K562 (cell line): ENCODE measurements at regions not wholly inside any gene's neighbourhood (a gene's known extent, or its start where the extent isn't known, plus 50 kb on each side); places are given as distances from the start of the nearest gene placed in this dataset.

Experiments used
- ATAC-seq: fragments of 200-7000 bp; cut with Tn5 transposase; 3 replicates; pipeline ENCODE4 v1.9.1; 2020; ENCODE audit warnings: moderate library complexity
- BruUV-seq: library from RNA; stranded (reverse); fragments of 400-500 nt; replicated peaks from 2 replicates; lab custom pipeline; 2021; lab: Mats Ljungman, UMichigan
- CTCF ChIA-PET: fragments of 300-600 bp; formaldehyde crosslinking; extraction: SDS; loops from one replicate; lab custom pipeline; 2021; ENCODE audit warnings: low intra/inter-chr PET ratio; lab: Yijun Ruan, JAX
- POLR2A ChIA-PET: fragments of 300-600, 350-650 bp; sonication (Branson Sonifier 250); formaldehyde crosslinking; extraction: SDS; loops from one replicate; lab custom pipeline; 2021; ENCODE audit warnings: antibody characterized with exemption, inconsistent platforms; lab: Yijun Ruan, JAX
- DNase-seq, 4 experiments: peaks; one replicate each; pipeline versions ENCODE4 v3.0.0 to v3.0.0-alpha.2; 2011 to 2018; ENCODE audit warnings: low spot score in 3 of 4, mixed read lengths in 3 of 4; ENCODE audit errors: extremely low read depth in 1 of 4
- FAIRE-seq: peaks from 2 replicates; lab custom pipeline; 2011; peaks lifted over from hg19 to GRCh38; lab: Jason Lieb, UNC
- H2AFZ ChIP-seq: 2 replicates; pipeline ENCODE4 v1.6.0; 2011; ENCODE audit warnings: low read depth, low read length, control low read depth, inconsistent platforms
- H3K27ac ChIP-seq: fragments of 200-600 bp; 3 replicates; pipeline ENCODE4 v1.8.0; 2011; ENCODE audit warnings: low read depth, mild to moderate bottlenecking, control low read depth, inconsistent platforms, low read length, moderate library complexity, mixed read lengths; ENCODE audit errors: extremely low read depth
- H3K27me3 ChIP-seq, 2 experiments: fragments of 300-600 bp in 1 of 2; 2 replicates in 1 of 2; 3 replicates in 1 of 2; pipeline versions ENCODE4 v1.6.0 to v1.8.0; 2011; ENCODE audit warnings: inconsistent platforms in 2 of 2, low read length in 2 of 2, mild to moderate bottlenecking in 1 of 2, mixed read lengths in 1 of 2, moderate library complexity in 1 of 2; ENCODE audit not compliant: control insufficient read depth in 2 of 2, insufficient read depth in 2 of 2
- H3K36me3 ChIP-seq: fragments of 300-600 bp; 3 replicates; pipeline ENCODE4 v1.8.0; 2011; ENCODE audit warnings: mild to moderate bottlenecking, low read length, inconsistent platforms; ENCODE audit not compliant: control insufficient read depth, insufficient read depth
- H3K4me1 ChIP-seq, 2 experiments: fragments of 200-600 bp in 1 of 2; replicated peaks in 1 of 2; 2 replicates in 1 of 2; 3 replicates in 1 of 2; pipeline versions ENCODE4 v1.5.1 to v1.8.0; 2011; ENCODE audit warnings: inconsistent platforms in 2 of 2, low read length in 2 of 2, mild to moderate bottlenecking in 1 of 2, mixed read lengths in 1 of 2, moderate library complexity in 1 of 2; ENCODE audit not compliant: control insufficient read depth in 2 of 2, insufficient read depth in 2 of 2
- H3K4me2 ChIP-seq: 2 replicates; pipeline ENCODE4 v1.6.1; 2011; ENCODE audit warnings: low read length, control low read depth, inconsistent platforms, mixed read lengths; ENCODE audit not compliant: insufficient read depth
- H3K4me3 ChIP-seq: fragments of 200-600 bp; sonication (generic), shearing (Covaris generic); 2 replicates; pipeline ENCODE4 v1.5.1; 2016; ENCODE audit warnings: control low read depth, inconsistent platforms
- H3K79me2 ChIP-seq: fragments of 200-600 bp; 3 replicates; pipeline ENCODE4 v1.8.0; 2011; ENCODE audit warnings: low read length, inconsistent platforms; ENCODE audit not compliant: control insufficient read depth, insufficient read depth
- H3K9ac ChIP-seq, 2 experiments: 2 replicates each; pipeline versions ENCODE4 v1.6.0 to v1.6.1; 2011; ENCODE audit warnings: low read depth in 2 of 2, low read length in 2 of 2, control low read depth in 1 of 2, inconsistent platforms in 1 of 2, mild to moderate bottlenecking in 1 of 2, mixed read lengths in 1 of 2; ENCODE audit not compliant: insufficient read depth in 1 of 2
- H3K9me1 ChIP-seq: one replicate; pipeline ENCODE4 v1.6.0; 2011; ENCODE audit warnings: inconsistent platforms, mild to moderate bottlenecking, low read length, moderate library complexity; ENCODE audit not compliant: control insufficient read depth, insufficient read depth
- H3K9me3 ChIP-seq: replicated peaks from 2 replicates; pipeline ENCODE4 v1.5.1; 2011; ENCODE audit warnings: low read depth, low read length, inconsistent platforms; ENCODE audit not compliant: control insufficient read depth, insufficient read depth
- H4K20me1 ChIP-seq: replicated peaks from 2 replicates; pipeline ENCODE4 v1.6.1; 2011; ENCODE audit warnings: low read length, inconsistent platforms, mixed read lengths; ENCODE audit not compliant: control insufficient read depth, insufficient read depth
- CAMTA2 ChIP-seq: fragments of 250-450 bp; sonication (Bioruptor Pico); conservative IDR thresholded peaks from 2 replicates; pipeline ENCODE4 v1.5.1; 2022
- ERF ChIP-seq: fragments of 450-650 bp; formaldehyde crosslinking; IDR thresholded peaks from 2 replicates; pipeline ENCODE4 v1.4.0; 2020; ENCODE audit warnings: mild to moderate bottlenecking, mixed read lengths
- HCFC1 ChIP-seq: IDR thresholded peaks from 2 replicates; pipeline ENCODE4 v1.6.1; 2012; ENCODE audit warnings: low read depth, low read length, improper control_type of control experiment
- KDM1A ChIP-seq, 2 experiments: fragments of 450-650 bp; IDR thresholded peaks; 2 replicates each; pipeline ENCODE4 v1.6.1; 2016; ENCODE audit warnings: mild to moderate bottlenecking in 2 of 2
- L3MBTL2 ChIP-seq: fragments of 450-650 bp; IDR thresholded peaks from 2 replicates; pipeline ENCODE4 v1.6.1; 2016; ENCODE audit warnings: mild to moderate bottlenecking, moderate library complexity
- LARP7 ChIP-seq: fragments of 450-650 bp; IDR thresholded peaks from 2 replicates; pipeline ENCODE4 v1.6.1; 2016
- MCM3 ChIP-seq: fragments of 450-650 bp; IDR thresholded peaks from 2 replicates; pipeline ENCODE4 v1.6.1; 2016
- NFYB ChIP-seq: IDR thresholded peaks from 2 replicates; pipeline ENCODE4 v1.6.1; 2011; ENCODE audit warnings: mild to moderate bottlenecking, moderate library complexity; ENCODE audit not compliant: insufficient read length; ENCODE audit errors: extremely low read depth
- NONO ChIP-seq, 2 experiments: fragments of 200-400 bp in 1 of 2; fragments of 450-650 bp in 1 of 2; formaldehyde crosslinking in 1 of 2; IDR thresholded peaks; 2 replicates each; pipeline ENCODE4 v1.6.1; 2017; ENCODE audit warnings: low read depth in 2 of 2, mild to moderate bottlenecking in 2 of 2, moderate library complexity in 2 of 2, low read length in 1 of 2
- PHF21A ChIP-seq: fragments of 450-650 bp; IDR thresholded peaks from 2 replicates; pipeline ENCODE4 v1.6.1; 2017; ENCODE audit warnings: low read depth, borderline replicate concordance
- SMARCC2 ChIP-seq: fragments of 450-650 bp; IDR thresholded peaks from 2 replicates; pipeline ENCODE4 v1.6.1; 2017; ENCODE audit warnings: antibody characterized with exemption, moderate library complexity, mild to moderate bottlenecking, low read depth
- ZFP30 ChIP-seq: fragments of 250-450 bp; sonication (Bioruptor Pico); IDR thresholded peaks from 2 replicates; pipeline ENCODE4 v1.8.0; 2022; ENCODE audit warnings: moderate library complexity, mild to moderate bottlenecking, inconsistent platforms, borderline replicate concordance
- ZNF311 ChIP-seq: fragments of 250-450 bp; sonication (Bioruptor Pico); IDR thresholded peaks from 2 replicates; pipeline ENCODE4 v1.4.0; 2020; ENCODE audit warnings: mild to moderate bottlenecking, moderate library complexity
- ZNF41 ChIP-seq: fragments of 250-450 bp; sonication (Bioruptor Pico); conservative IDR thresholded peaks from 2 replicates; pipeline ENCODE4 v1.4.0; 2020; ENCODE audit warnings: mild to moderate bottlenecking
- WGBS: fragments of 100-300 bp; shearing (Covaris generic); methylation state at CpG from one replicate; pipeline ENCODE4 v1.1.6; 2016; ENCODE audit warnings: low coverage, mixed read lengths; ENCODE audit not compliant: insufficient coverage; ENCODE audit errors: missing lambda C conversion rate; 5-methylcytosine and 5-hydroxymethylcytosine counted together
- in situ Hi-C: fragments of 300-500 bp; cut with MboI; formaldehyde crosslinking; loops from 4 replicates; pipeline ENCODE4 v1.15.0; 2018; ENCODE audit warnings: inconsistent platforms, mixed read lengths
- intact Hi-C: fragments of 100-400 bp; cut with micrococcal nuclease; formaldehyde crosslinking; loops from 2 replicates; pipeline ENCODE4 v1.14.2; 2022
- TF ChIP-seq, protein P1 (sequence below): sonication (generic); formaldehyde crosslinking; IDR thresholded peaks from 2 replicates; pipeline ENCODE4 v1.9.0; 2022; ENCODE audit warnings: mild to moderate bottlenecking, missing genetic modification reagents
- TF ChIP-seq, protein P2 (sequence below): fragments of 250-450 bp; sonication (Bioruptor Pico); IDR thresholded peaks from 2 replicates; pipeline ENCODE4 v1.4.0; 2020; ENCODE audit warnings: mild to moderate bottlenecking, moderate library complexity, borderline replicate concordance

DNA sequence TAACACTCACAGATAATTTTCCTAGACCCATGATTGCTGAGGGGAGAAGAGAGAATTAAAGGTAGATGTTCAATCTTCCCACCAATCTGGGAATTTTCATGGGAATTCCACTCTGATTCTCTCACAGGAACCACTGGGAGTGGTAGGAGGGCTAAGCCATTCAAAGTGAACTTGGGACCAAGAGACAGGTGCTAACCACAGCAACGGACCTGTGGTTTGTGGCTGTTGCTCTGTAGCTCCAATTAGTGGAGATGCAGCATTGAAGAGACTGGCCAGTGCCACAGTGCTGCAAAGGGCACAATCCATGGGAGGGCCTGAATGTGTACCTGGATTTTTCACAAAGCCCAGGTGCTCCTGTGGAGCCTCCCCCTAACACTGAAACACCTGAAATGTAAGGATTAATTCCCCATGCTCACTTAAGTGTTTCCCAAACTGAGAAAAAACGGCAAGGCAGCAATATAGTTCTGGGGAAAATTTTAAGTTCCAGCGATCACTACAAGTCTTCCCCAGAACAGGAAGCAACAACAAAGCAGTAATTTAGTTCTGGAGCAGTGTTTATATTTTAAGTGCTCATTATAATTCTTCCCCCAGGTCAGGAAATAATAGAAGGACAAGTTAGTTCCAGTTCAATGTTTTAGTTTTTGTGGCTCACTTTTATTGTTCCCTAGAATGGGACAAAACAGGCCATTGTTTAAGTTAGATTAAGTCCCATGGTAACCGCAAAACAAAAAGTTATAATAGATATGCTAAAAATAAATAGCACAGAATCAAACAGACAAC lies 1045.8 kb downstream of the CNTNAP5 start:
- intact Hi-C loops: no loop called here
- 0% methylated on average over 4 of the region's 4 CpGs for WGBS
- in situ Hi-C loops: no loop called here
- Histone ChIP-seq H3K4me2 (no peak overlapping the region), H3K36me3 (no peaks in the 10 kb centered on the region), H3K9ac (no peak overlapping the region), H3K9me1 (no peaks in the 10 kb centered on the region), H2AFZ (no peak overlapping the region), H3K27ac (no peak overlapping the region), H3K4me1 (no peaks in the 10 kb centered on the region), H3K79me2 (no peaks in the 10 kb centered on the region), H3K27me3 (no peaks in the 10 kb centered on the region), H4K20me1 (no peaks in the 10 kb centered on the region), H3K9me3 (no peaks in the 10 kb centered on the region; the same call in 1 of the 2 replicates), H3K4me3 (no peak overlapping the region)
- DNase-seq (no peak), FAIRE-seq (no peak), ATAC-seq (no peak)
- no TSS peak for BruUV-seq
- ChIA-PET CTCF (no interaction called here), POLR2A (no interaction called here)
- TF ChIP-seq ZFP30 (no peak), ZNF311 (CRISPR knock-in tag) (no peak), PHF21A (no peak), MCM3 (no peak), LARP7 (no peak), ZNF41 (CRISPR knock-in tag) (no peak), NONO (IDR thresholded peaks at IDR 0.05; ENCODE audit: low read depth in 2 of 2, low read length in 1 of 2) (no peak), KDM1A (IDR thresholded peaks at IDR 0.05) (no peak), CAMTA2 (CRISPR knock-in tag) (no peak), SMARCC2 (no peak), NFYB (no peak), ERF (CRISPR knock-in tag) (no peak), L3MBTL2 (no peak), HCFC1 (no peak)
- TF ChIP-seq, protein P1, sequence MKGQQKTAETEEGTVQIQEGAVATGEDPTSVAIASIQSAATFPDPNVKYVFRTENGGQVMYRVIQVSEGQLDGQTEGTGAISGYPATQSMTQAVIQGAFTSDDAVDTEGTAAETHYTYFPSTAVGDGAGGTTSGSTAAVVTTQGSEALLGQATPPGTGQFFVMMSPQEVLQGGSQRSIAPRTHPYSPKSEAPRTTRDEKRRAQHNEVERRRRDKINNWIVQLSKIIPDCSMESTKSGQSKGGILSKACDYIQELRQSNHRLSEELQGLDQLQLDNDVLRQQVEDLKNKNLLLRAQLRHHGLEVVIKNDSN (CRISPR knock-in tag): no peak
- TF ChIP-seq, protein P2, sequence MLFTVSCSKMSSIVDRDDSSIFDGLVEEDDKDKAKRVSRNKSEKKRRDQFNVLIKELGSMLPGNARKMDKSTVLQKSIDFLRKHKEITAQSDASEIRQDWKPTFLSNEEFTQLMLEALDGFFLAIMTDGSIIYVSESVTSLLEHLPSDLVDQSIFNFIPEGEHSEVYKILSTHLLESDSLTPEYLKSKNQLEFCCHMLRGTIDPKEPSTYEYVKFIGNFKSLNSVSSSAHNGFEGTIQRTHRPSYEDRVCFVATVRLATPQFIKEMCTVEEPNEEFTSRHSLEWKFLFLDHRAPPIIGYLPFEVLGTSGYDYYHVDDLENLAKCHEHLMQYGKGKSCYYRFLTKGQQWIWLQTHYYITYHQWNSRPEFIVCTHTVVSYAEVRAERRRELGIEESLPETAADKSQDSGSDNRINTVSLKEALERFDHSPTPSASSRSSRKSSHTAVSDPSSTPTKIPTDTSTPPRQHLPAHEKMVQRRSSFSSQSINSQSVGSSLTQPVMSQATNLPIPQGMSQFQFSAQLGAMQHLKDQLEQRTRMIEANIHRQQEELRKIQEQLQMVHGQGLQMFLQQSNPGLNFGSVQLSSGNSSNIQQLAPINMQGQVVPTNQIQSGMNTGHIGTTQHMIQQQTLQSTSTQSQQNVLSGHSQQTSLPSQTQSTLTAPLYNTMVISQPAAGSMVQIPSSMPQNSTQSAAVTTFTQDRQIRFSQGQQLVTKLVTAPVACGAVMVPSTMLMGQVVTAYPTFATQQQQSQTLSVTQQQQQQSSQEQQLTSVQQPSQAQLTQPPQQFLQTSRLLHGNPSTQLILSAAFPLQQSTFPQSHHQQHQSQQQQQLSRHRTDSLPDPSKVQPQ (CRISPR knock-in tag): no peak
